Left colon (tissue), 2 donors: ENCODE measurements at regions not wholly inside any gene's neighbourhood (a gene's known extent, or its start where the extent isn't known, plus 50 kb on each side); places are given as distances from the start of the nearest gene placed in this dataset.
"Not testable (repeated sequence)": the region's sequence is repeated elsewhere in the genome, so short reads cannot be mapped to it uniquely, and the experiment has no call there.

ENCODE experiments used
- ATAC-seq: fragments of 200-7000 bp; cut with Tn5 transposase; one replicate; pipeline ENCODE4 v1.9.1; 2020; ENCODE audit warnings: mild to moderate bottlenecking, moderate library complexity
- DNase-seq, 2 donors: peaks; one replicate each; pipeline ENCODE4 v3.0.0-alpha.2; 2020
- intact Hi-C, 2 donors: fragments of 100-400 bp; cut with DNase I in 1 of 2; cut with micrococcal nuclease in 1 of 2; formaldehyde crosslinking; loops; one replicate each; pipeline versions ENCODE4 v1.11.2 to v1.14.0; 2022; cut with DNase I, micrococcal nuclease
- donor health status: DM: no; HTN: no; CAD: no.
- donor health status: DM: yes; HTN: yes; CAD: no.

- DNase-seq (no peak), ATAC-seq (no peak)
- intact Hi-C loops, result no loop called here
These were observed 601.8 kb downstream of the GATA3 start for GRCh38 chr10:8656261-8656660.

- intact Hi-C loops, result no loop called here
These were observed 605.5 kb downstream of the GATA3 start for GRCh38 chr10:8659982-8660381.

DNA sequence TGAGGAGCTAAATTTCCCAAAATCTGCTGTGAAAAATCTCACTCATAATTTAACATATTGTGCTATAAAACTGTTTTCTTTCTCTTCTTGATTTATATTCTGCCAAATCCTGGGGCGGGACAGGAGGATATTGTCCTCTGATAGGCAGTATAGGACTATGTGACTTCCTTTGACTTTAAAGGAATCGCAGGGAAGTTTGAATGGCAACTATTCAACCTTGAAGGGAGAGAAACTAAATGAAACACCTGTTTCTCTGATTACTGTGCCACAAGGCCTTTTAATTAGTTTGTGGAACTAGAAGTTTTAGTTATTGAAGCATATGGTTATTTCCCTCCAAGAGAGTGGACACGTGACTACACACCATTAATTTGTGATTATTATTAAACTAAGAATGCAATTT is 607.4 kb downstream of the GATA3 start:
- ATAC-seq, result no peak
- intact Hi-C loops, result no loop called here

More at GRCh38 chr10:8659982-8660381, 605.5 kb downstream of the GATA3 start:
- no peak for ATAC-seq
- no peak for DNase-seq

DNA sequence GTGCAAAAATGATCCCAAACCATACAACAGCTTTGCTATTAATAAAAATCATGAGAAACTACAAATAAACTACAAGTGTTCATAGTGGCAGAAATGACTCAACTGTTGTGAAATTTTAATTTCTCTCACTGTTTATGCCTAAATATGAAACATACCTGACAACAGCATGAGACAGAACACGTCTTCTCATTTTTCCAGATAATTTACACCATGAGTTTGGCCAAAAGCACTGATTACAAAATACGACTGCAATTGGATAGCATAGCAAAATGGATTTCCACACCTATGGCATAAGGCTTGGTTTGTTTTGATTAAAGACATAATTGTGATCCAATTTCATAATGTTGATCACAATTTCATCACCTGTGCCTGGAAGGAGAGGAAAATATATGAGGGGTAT is 608.6 kb downstream of the GATA3 start:
- DNase-seq, result no peak
- intact Hi-C loops, result no loop called here
- ATAC-seq, result no peak

More for the DNA sequence above, 607.4 kb downstream of the GATA3 start:
- DNase-seq, result no peak

GRCh38 chr10:8665322-8665721 is 610.8 kb downstream of the GATA3 start:
- no peak for DNase-seq
- intact Hi-C loops, result no loop called here
- no peak for ATAC-seq

DNA sequence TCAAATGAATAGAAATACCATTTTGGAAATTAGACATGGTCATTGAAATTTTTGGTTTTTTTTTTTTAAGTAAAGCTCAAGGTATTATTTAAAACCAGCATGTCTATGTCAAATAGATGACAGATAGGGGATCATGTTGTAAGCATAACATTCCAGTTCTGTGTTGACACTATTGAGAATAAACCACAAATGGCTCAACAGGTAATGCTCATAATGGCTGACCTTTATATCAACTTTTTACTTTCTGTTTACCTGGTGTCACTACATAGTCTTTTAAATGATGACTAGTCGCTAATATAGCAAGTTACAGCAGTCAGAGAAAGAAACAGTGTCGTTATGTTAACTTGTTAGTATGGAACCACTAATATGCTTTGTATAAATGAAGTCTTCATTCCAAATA is 616.0 kb downstream of the GATA3 start:
- intact Hi-C loops, result no loop called here
- DNase-seq (no peak), ATAC-seq (no peak)

DNA sequence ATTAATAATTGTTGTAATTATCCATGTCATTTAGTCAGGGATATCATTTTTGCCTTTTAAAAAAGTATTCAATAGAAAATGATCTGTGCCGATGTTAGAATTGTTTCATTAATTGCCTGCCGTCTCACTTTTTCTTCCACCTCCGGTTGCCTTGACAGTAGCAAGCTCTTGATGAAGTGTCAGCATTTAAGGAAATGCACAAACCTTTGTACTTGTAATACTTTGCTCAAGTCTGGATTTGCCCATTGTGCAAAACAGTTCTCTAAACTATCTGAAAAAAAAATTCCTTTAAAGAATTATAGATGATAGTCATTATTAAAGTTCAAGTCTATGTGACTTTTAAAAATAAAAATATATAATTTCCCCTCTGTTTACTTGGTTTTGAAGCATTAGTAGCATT is 619.7 kb downstream of the GATA3 start:
- intact Hi-C loops, result no loop called here
- DNase-seq (no peak), ATAC-seq (no peak)

GRCh38 chr10:8677642-8678041 is 623.2 kb downstream of the GATA3 start:
- DNase-seq (no peak), ATAC-seq (no peak)
- intact Hi-C loops, result no loop called here

DNA sequence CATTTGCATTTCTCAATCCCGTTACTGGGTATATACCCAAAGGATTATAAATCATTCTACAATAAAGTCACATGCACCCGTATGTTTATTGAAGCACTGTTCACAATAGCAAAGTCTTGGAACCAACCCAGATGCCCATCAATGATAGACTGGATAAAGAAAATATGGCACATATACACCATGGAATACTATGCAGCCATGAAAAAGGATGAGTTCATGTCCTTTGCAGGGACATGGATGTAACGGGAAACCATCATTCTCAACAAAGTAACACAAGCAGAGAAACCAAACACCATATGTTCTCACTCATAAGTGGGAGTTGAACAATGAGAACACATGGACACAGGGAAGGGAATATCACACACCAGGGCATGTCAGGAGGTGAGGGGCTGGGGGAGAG is 630.4 kb downstream of the GATA3 start:
- DNase-seq, intact Hi-C loops, ATAC-seq: not testable (repeated sequence)

- ATAC-seq, result no peak
- intact Hi-C loops, result no loop called here
- DNase-seq, result no peak
These were observed 634.4 kb downstream of the GATA3 start for GRCh38 chr10:8688881-8689280.

- intact Hi-C loops, result no loop called here
- ATAC-seq, result no peak
- no peak for DNase-seq
These were observed 637.1 kb downstream of the GATA3 start for GRCh38 chr10:8691498-8692017.

- DNase-seq, ATAC-seq, intact Hi-C loops: not testable (repeated sequence)
These were observed 639.1 kb downstream of the GATA3 start for GRCh38 chr10:8693635-8694034.

DNA sequence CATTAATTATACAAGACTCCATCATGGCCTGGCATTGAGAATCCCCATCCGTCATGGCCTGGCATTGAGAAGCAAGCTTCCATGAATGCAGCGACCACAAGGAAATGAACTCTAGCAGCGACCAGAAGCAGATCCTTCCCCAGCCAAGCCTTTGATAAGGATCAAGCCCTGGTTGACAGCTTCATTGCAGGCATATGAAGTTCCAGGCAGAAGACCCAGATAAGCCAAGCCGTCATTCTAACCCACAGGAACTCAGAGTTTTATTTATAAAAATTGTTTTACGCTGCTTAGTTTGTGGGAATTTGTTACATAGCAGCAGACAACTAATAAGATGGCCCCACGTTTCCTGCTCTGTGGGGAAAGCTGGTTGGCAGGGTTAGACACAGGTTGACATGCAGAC is 642.3 kb downstream of the GATA3 start:
- no peak for ATAC-seq
- intact Hi-C loops, result no loop called here
- no peak for DNase-seq

DNA sequence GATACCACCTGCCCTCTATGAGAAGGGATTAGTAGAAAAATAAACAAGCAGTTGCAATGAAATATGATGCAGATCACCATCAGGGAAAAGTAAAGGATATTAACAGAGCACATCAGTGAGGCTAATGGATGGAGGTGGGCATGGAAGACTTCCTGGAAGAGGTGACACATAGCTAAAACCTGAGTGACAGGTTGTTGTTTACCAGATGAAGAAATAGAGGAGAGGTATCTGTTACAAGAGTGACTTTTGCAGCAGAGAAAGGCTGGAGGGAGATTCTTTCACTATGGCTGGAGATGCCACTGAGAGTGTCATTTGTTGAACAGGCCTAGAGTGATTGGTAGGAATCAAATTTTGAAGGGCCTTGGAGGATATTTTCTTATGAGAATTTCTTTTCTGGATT is 646.2 kb downstream of the GATA3 start:
- no peak for DNase-seq
- no peak for ATAC-seq

GRCh38 chr10:8702181-8702580 is 647.7 kb downstream of the GATA3 start:
- no peak for ATAC-seq
- intact Hi-C loops, result no loop called here
- DNase-seq, result no peak

More for the DNA sequence above, 646.2 kb downstream of the GATA3 start:
- intact Hi-C loops, result no loop called here

- no peak for ATAC-seq
- DNase-seq, result no peak
- intact Hi-C loops, result no loop called here
These were observed 650.9 kb downstream of the GATA3 start for GRCh38 chr10:8705415-8705814.

DNA sequence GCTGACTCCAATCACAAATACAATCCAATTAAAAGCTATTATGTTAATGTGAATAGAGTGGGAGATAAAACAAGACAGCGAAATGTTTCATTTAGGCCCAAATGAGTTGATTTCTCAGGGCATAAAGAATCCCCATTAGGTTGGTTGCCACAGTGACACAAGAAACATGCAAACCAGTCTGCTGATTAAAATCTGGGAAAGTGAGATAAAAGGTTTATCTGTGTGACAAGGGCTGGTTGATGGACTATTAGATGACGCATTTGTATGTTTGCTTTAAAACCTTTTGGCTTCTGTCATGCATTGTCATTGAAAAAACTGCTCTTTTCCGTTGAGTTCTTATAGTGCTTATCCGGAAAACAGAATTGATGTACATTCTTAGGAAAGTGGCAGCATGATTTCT is 658.2 kb downstream of the GATA3 start:
- DNase-seq (no peak), ATAC-seq (no peak)
- intact Hi-C loops, result no loop called here

DNA sequence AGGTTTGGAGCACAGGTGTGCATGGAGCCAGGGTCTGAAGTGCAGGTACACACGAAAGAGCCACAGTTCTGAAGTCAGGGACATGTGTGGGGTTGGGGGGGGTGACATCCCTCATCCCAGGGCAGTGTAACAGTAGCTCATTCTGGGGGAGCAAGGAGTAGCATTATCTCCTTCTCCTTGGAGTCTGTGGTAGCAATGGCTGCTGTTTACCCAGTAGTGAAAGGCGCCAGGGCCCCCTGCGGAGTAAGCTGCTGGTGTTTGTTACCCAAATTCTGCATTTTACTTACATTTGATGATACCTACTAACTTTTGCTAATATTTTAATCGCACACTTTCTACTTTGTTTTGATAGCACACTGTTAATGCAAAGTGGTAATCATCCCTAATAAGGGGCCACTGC is 665.5 kb downstream of the GATA3 start:
- intact Hi-C loops, result no loop called here
- ATAC-seq, result no peak

GRCh38 chr10:8721650-8722049 is 667.2 kb downstream of the GATA3 start:
- intact Hi-C loops, result no loop called here
- ATAC-seq (no peak), DNase-seq (no peak)

More for the DNA sequence above, 665.5 kb downstream of the GATA3 start:
- no peak for DNase-seq

DNA sequence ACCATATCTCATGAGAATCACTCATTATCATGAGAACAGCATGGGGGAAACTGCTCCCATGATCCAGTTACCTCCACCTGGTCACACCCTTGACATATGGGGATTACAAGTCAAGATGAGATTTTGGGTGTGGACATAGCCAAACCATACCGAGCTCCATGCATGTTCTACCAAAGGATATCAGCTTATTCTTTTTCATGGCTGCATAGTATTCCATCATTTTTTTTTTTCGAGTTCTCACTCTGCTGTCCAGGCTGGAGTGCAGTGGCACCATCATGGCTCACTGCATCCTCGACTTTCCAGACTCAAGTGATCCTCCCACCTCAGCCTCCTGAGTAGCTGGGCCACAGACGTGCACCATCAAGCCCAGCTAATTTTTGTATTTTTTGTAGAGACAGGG is 668.3 kb downstream of the GATA3 start:
- DNase-seq, result no peak
- ATAC-seq, result no peak
- intact Hi-C loops, result no loop called here

DNA sequence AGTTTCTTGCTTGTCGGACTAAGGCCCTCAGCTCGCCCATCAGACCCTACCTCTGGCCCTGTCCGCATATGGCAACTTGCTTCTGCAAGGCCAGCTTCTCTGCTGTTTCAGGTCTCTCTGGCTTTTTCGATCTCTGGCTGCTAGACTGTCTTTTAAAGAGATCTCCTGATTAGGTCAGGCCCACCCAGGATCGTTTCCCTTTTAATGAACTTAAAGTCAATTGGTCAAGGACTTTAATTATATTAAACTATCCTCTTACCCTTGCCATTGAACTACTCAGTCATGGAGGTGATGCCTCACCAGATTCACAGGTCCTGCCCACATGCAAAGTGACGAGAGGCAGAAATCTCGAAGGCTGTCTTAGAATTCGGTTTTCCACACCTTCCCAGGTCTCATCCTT is 670.9 kb downstream of the GATA3 start:
- DNase-seq (no peak), ATAC-seq (no peak)
- intact Hi-C loops, result no loop called here
